Muscle of arm (tissue), 1 donor: ENCODE measurements at regions not wholly inside any gene's neighbourhood (a gene's known extent, or its start where the extent isn't known, plus 50 kb on each side); places are given as distances from the start of the nearest gene placed in this dataset.

Experiments used
- DNase-seq: peaks from one replicate; pipeline ENCODE4 v3.0.0-alpha.2; 2013

DNA sequence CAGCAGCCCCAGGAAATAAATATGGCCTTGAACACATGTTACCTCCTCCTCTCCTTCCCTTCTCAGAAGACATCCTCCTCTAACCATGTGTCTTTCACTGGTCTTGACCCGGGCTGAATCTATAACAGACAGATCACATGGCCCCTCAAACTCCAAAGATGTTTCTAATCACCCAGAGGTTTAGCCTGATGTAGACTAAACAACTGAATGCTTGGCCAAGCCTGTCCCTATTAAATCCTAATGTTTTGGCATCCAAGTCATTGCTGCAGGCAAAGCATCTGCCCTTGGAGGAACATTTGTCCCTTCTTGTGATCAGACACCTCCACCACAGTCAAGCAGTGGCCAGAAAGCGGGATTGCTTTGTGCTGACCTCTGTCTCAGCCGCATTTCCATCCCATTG, 65.5 kb downstream of the ANKRD60 start:
- DNase-seq = no peak

- DNase-seq = no peak
These were observed 67.3 kb downstream of the ANKRD60 start for GRCh38 chr20:58161192-58161591.

DNA sequence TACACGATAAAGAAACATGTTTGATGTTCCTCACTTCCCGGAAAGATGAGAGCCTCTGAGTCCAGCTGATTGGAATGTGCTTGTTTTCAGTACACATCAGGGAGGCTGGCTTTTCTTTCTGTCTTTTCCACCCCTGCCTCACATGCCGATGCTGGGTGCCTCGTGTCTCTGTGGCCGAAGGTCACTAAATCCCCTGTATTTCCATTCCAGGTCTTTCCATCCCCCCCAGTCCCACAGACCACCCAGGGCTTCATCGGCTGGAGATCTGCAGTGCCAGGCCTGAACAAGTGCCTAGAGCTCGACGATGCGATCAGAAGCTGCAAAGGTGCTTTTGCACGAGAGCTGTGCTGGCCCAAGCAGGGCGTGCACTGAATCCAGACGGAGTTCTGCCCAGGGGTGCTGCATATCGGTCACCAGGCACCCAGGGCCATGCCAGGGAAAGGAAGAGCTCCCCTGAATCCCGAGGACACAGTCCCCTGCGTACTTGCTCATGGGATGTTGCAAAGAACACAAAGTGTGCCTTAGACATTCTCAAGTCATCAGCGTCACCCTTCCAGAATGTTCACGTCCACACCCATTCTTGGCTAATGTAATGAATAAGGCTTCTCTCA, 67.9 kb downstream of the ANKRD60 start:
- no peak for DNase-seq

- DNase-seq = no peak
These were observed 73.1 kb downstream of the ANKRD60 start for GRCh38 chr20:58155148-58155925.

- no peak for DNase-seq
These were observed 74.3 kb downstream of the ANKRD60 start for GRCh38 chr20:58154113-58154512.

GRCh38 chr20:58153121-58153520, 75.3 kb downstream of the ANKRD60 start:
- no peak for DNase-seq

GRCh38 chr20:58150772-58151171, 77.7 kb downstream of the ANKRD60 start:
- DNase-seq = no peak

DNA sequence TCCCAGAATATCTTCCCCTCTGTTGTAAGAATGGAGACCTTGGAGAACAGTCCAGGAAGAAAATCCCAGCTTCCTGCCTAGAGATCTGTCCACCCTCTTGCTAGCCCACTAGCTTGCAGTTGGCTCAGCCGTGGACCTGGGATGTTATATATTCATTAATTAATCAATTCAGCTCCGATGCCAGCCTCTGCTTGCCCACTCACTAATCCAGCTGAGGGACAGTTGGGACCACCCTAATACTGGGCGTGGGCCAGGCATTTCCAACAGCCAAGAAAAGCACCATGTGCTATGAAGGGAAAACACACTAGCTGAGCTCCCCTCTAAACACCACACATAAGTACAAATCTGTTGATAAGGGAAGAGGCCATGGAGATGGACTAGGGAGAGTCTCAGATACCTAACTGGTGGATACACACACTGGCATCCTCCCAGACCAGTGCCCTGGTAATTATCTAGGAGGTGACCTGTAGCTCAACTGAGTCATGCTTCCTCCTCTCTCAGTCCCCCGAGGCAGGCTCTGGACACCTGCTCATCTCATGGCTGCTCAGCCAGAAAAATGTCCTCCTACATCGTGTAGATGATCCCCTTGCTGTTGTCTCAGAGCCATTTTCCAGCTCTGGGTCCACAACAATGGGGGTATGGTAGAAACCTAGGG, 78.9 kb downstream of the ANKRD60 start:
- no peak for DNase-seq

GRCh38 chr20:58148891-58149290, 79.6 kb downstream of the ANKRD60 start:
- DNase-seq = no peak

- DNase-seq = no peak
These were observed 80.7 kb downstream of the ANKRD60 start for GRCh38 chr20:58147628-58148370.

GRCh38 chr20:58146746-58147140, 81.7 kb downstream of the ANKRD60 start:
- DNase-seq = no peak

DNA sequence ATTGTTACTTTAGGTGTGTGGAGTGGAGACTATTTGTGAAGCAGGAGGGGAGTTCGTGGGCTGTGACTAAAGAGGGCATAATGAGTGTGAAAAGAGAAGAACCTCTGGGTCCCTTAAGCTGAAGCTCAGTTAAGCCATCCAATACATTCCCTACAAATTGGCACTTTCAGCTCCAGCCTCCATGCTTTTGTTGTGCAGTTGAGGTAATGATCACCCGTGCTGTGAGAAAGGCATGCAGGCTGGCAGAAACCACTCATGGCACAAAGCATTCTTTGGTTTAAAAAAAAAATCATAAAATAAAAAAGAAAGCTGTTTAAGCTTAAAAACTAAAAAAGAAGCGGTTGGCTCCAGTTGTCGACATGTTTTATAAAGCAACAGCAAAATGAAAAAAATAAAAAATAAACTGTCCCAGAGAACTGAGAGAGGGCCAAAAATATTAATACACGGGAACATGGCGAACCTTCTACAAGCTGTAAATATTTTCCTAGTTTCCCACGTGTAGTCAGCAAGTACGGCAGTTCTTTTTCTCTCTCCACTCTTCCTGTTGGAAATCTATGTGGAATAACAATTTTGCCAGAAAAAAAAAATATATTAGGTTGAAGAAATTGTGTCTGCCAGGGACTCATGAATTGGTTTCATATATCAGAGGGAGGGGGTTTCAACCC, 82.2 kb downstream of the ANKRD60 start:
- peak; percentile 59 for DNase-seq

GRCh38 chr20:58145506-58146080, 82.9 kb downstream of the ANKRD60 start:
- no peak for DNase-seq

GRCh38 chr20:58144096-58144495, 84.4 kb downstream of the ANKRD60 start:
- no peak for DNase-seq

GRCh38 chr20:58143531-58143930, 84.9 kb downstream of the ANKRD60 start:
- DNase-seq = no peak

DNA sequence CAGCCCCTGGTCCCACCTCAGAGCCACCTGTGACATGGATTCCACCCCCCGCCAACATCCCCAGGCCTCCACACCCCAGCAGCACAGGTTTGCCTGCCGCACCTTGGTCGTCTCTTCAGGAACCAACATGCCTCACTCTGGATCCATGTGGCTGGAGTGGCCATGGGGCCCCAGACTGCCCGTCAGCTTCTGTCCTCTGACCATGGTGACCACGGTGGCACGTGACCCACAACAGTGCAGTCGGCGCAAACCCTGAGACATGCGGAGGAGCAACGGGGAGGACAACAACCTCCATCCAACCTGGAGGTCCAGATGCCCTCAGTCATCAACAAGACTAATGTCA, 85.6 kb downstream of the ANKRD60 start:
- DNase-seq = no peak

DNA sequence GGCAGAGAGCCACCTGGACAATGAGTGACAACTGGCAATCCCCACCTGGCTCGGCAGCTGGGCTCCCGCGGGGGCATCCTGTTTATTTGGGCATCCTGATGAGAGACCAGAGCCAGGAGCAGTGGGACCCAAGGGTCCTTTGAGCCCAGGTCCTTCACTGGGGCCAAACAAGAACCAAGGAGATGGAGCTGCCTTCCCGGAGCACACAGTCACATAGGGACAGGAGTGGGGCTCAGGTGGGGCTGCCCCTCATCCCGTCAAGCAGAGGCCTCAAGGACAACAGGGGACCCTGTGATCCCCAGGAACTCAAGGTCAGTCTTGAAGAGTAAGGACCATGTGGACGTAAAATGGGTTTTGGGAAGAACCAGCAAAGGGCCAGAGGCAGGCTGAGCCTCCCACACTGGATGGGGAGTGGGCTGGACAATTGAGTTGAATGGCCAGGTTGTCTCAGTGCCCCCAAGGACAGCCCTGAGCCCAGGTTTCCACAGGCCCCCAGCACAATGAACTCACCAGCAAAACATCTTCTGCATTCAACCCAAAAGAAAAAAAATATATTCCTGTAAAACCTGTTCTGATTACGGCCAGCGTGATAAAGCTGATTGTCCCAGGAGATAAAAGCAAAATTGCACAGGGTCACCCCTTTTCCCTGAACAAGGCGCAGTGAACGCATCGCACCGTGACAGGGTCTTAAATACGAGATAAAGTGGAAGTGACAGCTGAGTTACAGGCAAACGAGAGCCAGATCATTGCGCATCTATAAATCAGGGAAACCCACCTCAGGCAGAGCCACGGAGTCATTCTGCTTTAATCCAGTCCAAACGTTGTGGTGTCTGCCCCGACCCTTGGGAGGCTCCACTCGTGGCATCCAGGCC, 86.2 kb downstream of the ANKRD60 start:
- no peak for DNase-seq

DNA sequence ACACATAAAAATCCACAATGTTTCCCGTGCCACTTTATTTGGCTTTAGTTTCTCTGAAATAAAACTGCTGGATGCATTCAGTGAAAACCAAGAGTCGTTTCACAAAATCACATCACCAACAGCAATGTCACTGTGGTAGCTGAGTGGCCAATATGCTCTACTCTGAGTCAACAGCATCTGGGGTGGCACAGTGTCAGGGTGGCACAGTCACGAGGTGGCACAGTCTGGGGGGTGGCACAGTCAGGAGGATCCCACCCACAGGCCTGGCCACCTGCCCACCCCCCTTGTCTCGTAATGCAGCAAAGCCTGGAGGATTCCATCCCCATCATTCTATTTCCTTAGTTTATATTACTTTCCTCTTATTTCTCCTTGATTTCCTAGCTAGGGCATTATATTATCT, 87.0 kb downstream of the ANKRD60 start:
- DNase-seq = no peak

GRCh38 chr20:58140787-58141425, 87.5 kb downstream of the ANKRD60 start:
- no peak for DNase-seq
